ENCODE measurements at regions not wholly inside any gene's neighbourhood (a gene's known extent, or its start where the extent isn't known, plus 50 kb on each side); places are given as distances from the start of the nearest gene placed in this dataset.

DNA sequence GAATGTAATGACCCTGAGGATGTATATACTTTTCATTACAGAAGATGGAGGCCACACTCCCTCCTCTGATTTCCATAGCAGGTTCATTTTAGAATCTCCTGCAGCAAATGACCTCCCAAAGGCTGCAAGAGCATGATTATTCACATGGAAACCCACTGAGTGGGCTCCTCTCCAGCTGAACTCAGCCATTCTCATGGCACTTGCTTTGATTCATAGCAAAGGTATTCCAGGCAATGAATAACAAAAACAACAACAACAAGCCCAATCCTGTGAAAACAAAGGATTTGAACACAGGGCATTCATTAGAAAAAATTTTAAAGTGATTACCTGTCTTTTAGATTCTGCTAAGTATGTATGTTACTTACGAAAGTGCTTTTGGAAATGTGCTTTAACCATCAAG, 894.0 kb upstream of the FRG1 start:
- no peak for DNase-seq

DNA sequence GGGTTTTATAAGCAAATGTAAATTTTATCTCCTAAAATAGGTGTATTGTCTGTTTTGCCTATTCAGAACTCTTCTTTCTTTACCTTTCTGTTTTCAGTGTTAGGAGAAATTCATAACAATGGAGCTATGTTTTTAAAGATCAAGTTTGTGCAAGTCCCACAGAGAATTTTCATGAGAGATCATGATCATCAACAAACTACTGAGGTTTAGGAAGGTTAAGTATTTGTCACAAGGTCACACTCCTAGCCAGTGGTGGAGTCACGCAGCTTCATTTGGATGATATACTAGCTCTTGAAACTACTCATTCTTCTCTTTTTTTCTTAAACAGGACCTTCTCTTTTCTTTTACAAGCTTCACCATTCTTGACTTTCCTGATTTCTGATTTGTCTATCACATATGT, 892.6 kb upstream of the FRG1 start:
- DNase-seq = no peak

DNA sequence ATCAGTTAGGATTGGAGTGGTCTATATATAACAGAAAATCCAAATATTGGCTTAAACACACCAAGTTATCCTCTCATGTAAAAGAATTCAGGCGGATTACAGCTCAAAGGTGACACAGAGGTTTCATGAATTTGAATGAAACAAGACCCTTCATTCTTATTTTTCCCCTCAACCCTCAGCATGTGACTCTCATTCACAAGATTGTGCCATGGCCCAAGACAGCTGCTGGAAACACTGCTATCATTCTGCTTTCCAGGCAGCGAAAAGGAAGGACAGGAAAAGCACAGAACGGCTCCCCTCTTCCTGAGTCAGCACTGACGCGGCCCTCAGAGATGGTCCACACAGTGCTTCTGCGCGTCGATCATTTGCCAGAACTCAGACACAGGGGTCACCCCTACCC, 891.0 kb upstream of the FRG1 start:
- DNase-seq = no peak

DNA sequence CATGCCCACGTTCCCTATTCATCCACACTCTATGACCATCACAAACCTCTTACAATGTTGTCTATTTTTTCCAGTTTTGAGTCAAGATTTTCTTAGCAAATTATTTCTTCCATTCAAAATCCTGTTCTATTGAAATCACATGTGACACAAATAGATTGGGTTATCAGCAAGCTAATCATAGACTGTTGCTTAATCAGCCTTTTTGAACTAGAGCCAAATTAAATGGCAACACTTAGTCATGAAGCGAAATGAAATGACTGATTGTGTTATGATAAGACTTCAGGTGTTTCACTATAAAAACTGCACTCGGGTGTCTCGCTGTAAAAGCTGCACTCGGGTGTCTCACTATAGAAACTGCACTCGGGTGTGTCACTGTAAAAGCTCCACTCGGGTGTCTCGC, 890.0 kb upstream of the FRG1 start:
- DNase-seq = no peak

DNA sequence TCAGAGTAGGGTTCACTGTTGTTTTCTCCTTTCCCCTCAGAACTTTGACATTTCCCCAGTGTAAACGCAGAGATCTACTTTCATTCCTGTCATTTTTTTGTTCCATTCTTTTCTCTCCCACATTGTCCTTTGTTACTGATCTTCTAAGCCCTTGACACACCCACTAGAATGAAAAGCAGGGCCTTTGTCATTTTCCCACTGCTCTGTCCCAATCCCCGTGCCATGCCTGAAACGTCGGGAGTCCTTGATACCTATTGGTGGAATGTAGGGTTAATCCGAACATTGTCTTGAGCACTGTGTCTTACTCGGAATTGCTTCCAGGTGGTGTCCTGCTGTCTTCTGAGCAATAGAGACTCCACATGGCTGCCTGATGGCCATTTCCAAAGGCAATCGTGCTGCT, 887.1 kb upstream of the FRG1 start:
- no peak for DNase-seq

DNA sequence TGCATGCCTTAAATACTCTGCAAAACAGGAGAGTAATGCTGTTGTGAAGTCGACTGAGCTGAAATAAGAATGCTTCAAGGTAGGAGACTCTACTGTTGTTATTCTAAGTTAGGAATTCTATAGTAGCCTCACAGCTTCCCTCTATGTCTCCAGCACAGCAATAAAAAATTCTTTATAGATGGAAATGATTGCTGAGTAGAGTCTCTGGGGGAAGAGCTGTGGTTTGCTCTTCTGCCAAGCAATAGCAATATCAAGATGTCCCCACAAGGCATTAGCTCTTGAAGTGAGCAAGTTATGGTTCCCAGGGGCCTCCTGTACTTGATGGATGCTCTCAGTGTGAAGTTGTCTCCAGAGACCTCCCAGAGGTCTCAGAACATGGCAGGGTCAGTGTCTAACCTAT, 880.6 kb upstream of the FRG1 start:
- DNase-seq = no peak

DNA sequence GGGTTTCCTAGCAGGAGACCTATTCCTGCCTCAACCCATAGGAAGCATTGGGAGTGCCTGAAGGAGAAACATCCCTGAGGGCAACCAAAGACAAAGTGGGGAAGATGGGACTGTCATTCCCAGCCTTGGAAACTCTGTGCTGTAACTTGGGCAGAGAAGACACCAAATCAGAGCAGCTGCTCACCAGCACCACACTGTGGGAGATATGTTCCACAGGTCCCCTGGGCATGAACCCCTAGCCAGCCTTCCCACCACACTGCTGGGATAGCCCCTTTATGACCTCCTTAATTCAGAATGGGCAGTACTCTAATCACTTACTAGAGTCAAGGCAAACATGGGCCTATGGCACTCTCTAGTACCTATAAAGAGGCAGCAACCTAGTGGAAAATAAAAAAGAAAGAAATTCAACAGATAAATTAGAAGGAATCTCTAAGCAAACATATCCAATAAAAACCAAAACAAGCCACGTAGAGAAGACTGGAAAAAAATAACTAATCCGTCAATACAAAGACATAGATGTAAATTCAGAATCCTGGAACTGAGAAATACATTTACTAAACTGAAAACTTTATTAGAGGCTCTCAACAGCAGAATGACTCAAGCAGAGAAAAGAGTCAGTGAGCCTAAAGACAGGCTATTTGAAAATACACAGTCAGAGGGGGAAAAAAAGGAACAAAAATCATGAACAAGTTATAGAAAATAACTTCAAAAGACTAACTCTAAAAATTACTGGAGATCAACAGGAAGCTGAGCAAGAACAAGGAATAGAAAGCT, 878.4 kb upstream of the FRG1 start:
- no peak for DNase-seq

DNA sequence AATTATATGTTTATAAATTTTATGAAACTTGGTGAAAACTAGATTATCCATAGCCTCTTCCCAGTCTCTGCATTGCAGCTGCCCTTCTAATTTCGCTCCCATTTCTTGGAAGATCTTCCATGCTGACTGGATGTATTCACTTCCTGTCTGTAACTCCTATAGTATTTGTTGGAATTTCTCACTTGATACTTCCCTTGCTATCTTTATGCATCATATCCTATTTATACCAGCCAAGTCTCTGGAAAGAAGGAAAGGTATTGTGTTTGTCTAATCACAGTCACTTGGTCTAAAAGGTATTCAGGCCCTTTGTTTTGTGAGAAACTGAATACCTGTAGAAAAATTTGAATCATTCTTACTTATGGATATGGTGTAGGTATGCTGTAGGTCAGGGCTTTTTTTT, 870.9 kb upstream of the FRG1 start:
- DNase-seq = no peak

DNA sequence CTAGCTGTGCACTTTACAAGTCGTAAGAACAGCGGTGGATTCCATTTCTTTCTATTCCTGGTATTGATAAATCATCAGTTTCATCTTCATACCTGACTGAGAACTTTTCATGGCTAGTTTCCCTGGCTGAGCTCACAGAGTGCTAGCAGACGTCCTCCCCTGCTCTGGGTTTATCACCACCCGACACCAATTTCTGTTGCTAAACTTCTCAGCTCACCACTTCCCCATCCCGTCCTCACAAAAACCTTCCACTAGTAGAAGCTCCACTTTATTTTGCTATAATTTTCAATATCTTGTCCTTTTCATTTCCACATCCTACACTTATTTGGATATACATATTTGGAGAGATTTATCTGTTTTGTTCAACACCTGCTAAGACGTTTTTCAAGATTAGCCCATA, 869.4 kb upstream of the FRG1 start:
- DNase-seq = no peak

DNA sequence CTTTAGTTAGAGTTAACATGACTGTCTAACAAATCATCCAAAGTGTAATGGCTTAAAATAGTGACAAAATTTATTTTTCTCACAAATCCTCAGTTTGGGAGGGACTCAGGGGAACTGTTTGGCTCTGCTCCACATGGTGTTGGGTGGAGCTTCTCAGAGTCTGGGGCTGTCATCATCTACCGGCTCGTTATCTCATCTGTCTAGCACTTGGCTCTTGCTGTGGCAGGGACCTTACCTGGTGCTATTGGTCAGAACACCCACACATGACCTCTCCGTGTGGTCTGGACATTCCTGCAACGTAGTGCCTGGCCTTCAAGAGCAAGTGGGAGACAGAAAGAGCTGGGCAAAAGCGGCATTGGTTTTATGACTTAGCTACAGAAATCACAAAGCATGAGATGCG, 866.9 kb upstream of the FRG1 start:
- DNase-seq = no peak

DNA sequence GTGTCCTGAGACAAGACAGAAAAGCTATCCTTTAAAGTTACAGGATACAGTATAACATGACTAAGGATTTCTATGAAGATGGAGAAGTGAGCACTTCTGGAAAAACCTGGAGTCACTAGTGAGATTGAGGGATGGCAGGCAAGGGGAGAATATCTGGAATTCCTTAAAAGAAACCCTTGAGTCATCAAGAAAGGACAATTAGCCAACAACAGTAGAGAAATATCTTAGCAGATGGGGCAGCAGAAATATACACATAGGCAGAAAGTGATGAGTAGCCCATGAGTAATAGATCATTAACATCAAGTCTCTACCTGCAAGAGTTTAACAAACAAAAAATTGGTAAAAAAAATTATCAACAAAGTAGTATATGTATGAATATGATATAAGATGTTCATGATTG, 858.8 kb upstream of the FRG1 start:
- DNase-seq = no peak

DNA sequence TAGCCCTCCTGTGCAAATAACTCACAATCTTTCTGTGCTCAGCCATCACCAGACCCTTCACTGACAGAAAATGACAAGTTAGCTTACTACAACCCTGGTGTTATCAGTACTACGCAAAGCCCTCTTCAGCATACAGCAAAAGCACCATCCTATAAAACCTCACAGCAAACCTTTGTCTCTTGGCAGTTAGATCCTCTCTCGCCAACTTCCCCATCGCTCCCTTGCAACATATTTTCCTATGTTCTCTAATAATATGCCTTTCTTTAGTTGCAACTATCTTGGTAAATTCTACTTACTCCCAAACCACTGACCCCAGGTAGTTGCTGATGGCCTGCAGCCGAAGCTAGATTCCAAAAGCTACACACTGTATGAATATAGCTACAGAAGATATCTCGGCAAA, 856.9 kb upstream of the FRG1 start:
- DNase-seq = no peak

DNA sequence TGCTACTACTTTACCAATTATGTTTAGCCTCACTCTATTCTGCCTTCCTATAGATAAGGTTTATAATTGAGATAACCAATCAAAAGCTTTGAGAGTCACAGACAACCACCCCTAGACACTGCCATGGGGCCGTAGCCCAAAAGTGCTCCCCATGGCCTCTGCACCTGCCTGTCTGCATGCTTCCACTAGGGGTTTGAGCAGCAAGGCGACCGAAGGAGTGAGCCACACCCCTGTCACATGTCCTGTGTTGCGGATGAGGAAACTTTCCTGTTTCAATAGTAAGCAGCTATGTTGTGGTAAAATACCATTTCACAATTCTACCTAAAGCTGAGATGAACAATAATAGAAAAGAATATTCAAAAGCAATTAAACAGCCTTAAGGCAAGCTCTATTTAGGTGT, 856.0 kb upstream of the FRG1 start:
- DNase-seq = no peak

DNA sequence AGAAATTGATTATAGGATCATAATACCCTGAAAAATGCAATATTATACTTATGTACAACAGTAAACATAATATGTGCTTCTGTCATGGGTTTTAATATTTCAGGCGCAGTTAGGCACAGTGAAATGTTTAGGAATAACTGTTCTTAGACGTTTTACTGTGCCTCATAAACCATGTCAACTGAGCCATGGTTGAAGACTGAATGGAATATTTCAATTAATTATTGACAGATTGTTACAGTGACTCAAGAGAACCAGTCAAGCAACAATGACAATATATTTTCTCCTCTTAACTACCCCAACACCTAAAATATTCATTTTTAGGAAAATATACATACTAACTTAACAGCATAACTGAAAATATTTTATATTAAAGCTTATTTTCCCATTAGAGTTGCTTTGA, 852.7 kb upstream of the FRG1 start:
- no peak for DNase-seq

DNA sequence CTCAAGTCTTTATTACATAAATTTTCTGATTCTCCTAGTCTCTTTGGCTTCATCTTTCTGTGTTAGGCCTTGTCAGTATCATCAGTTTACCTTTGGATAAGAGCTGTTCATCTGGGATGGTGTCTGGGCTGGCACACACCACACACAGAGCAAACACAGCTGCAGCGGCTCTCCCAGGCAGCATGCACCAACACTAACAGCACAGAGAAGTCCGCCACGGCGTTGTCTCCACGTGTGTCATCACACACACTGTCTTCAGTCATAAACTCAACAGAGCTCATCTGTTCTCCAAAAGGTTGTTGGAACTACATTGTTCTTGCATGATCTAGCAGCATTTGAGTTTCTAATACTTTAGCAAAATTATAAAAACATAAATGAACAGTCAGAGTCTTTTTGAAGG, 851.9 kb upstream of the FRG1 start:
- DNase-seq = no peak

DNA sequence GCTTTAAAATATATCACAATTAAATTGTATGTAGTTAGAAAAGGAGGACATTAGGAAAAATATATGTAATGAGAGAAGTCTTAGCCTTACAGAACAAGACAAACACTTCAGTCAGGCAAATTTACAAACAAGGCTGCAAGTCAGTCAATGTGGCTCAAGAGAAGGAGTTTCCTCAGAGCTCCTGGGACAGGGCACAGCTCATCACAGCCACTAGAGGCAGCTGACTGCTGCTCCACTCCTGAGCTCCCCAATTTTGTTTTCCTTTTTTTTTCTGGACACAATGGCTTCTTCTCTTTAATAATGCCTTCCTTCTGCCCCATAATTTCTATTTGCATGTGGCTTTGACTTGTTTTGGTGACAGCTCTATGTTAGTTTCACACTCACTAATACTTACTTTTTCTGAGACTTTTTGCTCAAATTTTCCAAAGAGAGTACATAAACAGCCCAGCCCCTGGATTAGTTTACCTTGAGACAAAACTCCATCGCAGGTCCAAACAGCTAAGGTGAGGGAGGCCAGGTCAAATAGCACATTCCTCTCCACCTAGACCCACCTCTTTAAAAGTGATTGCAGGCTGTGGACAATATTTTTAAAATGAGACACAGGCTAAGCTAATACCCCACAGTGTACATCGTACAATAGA, 850.4 kb upstream of the FRG1 start:
- DNase-seq = no peak

DNA sequence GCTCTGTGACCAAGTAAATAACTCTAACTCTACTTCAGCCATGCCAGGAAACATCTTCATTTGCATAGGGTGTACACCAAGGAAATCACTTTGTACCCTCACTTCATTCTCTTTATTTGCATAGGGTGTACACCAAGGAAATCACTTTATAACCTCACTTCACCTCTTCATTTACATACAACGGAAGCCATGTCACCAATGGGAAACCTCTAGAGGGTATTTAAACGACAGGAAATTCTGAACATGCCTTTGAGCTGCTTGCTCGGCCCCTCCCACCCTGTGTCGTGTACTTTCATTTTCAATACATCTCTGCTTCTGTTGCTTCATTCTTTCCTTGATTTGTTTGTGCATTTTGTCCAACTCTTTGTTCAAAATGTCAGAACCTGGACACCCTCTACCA, 848.1 kb upstream of the FRG1 start:
- no peak for DNase-seq

DNA sequence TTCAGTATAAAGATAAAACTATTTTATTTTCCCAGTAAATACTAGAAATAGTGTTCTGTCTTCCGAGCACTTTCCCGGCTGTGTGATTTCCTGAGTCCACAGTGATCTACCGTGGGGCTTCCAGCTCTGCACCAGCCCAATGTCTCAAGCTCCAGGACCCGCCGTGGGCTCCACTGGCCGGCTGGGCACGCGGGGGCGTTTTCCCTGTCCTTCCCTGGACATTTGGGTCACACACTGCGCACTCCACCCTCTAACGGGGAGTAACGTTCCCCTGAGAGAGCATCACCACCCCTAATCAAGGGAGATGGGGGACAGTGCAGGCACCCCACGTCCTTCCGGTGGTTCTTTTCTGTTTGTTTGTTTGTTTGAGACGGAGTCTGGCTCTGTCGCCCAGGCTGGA, 844.6 kb upstream of the FRG1 start:
- no peak for DNase-seq

DNA sequence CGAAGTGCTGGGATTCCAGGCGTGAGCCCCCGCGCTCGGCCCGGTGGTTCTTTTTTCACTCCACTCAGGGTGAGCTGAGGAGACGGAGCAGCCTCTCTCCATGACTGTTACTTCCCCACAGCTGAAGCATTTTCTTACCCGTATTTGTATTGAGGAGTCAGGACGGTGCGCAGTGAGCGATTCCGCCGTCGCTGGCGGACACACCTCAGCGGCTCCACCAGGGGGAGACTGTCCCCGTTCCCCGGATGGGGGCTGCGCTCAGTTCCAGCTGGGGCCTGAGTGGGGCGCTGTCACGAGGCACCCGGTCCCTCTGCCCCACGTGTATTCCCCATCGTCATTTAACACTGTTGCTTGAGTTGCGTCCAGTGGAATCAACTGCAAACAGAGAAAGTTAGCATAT, 844.0 kb upstream of the FRG1 start:
- DNase-seq = no peak

DNA sequence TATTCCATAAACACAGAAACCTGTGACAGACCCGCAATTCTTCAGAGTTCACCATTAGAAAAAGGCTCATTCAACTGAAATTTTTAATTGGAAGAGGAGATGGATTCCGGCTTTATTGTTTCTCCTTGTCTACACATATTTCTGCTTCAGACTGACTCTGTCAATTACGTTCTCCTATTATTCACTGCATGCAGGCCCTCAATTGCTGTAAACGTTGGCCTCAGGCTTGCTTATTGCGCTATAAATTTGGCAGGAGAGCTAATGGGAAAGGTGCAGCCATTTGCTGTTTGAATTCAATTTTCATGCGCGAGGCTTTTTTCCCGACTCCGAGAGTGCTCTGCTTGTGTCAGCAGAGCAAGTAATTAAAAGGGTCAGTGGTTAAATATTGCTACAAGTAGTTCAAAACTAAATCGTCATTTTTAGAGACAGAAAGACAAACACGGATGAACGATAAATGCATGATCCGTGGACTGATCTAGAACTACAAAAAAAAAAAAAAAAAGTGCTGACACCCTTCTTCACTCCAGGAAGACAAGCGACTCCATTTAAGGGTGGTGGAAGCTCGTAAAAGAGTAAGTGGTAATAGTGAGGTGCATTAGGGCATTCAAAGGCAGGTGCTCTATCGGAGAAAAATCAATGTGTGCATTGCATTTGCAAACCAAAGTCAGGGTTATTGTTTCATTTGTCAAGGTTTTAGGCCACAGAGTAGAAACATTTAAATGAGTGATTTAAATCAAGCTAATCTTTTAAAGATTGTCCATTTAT, 841.6 kb upstream of the FRG1 start:
- DNase-seq = no peak

DNA sequence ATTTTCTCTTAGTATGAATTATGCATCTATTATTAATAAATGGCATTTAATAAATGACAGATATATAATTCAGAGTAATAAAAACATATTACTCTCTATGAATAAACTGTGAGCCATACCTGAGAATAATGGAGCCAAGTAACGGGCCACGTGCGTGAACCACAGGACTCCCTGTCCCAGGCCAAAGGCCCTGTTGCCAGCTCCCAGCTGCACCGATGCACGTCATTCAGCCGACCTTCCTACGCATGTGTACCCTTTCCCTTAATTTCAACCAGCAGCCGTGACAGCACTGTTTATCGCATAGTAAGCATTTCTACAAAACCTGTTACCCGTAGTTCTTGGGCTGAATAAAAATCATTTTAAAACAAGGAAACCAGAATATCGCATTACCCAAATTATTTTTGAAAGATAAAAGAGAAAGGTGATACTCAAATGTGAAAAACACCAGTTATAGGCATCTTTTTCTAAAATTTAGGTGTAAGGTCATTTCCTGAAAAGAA, 827.2 kb upstream of the FRG1 start:
- DNase-seq = no peak

DNA sequence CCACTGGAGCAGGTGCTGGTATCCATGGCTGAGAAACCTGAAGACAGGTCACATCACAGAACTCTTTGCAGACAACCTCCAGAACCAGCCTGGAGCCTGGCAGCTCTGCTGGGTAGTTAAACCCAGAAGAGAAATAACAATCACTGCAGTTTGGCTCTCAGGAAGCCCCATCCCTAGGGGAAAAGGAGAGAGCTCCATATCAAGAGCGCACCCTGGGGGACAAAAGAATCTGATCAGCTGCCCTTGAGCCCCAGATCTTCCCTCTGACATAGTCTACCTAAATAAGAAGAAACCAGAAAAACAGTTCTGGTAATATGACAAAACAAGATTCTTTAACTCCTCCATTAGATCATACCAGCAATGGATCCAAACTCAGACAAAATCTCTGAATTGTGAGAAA, 823.2 kb upstream of the FRG1 start:
- DNase-seq = no peak

DNA sequence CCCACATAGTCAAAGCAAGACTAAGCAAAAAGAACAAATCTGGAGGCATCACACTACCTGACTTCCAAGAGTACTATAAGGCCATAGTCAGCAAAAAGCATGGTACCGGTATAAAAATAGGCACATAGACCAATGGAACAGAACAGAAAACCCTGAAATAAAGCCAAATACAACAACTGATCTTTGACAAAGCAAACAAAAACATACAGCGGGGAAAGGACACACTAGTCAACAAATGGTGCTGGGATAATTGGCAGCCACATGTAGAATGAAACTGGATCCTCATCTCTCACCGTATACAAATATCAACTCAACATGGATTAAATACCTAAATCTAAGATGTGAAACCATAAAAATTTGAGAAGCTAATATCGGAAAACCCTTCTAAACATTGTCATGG, 819.3 kb upstream of the FRG1 start:
- DNase-seq = no peak

DNA sequence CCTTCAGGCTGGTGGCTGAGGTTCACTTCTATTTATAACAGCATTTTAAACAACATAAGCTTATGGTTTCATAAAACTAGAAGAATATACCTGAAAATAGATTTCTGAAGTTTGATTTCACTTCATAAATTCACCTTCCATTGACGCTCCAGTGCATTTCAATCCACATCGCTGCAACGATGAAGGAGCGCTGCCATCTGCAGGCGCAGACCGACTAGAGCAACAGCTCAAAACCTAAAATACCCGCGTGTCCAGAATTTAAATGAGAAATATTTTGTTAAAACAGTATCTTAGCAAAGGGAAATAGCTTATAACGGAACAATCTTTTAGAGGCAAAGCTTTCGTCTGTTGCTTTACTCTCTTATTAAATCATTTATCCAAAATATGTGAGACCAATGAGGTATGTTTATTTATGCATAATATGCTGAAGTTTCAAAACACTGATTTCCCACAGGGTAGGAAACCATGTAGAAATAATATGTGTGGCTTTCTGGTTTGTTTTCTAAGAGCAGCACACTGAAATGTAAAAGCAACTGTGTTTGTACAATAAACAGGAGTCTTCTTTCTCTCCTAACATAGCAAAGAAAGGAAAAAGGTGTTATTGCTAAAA, 816.4 kb upstream of the FRG1 start:
- DNase-seq = peak; percentile 2

All from amniotic stem cell (primary cell).